8988T (cell line): ENCODE measurements at regions not wholly inside any gene's neighbourhood (a gene's known extent, or its start where the extent isn't known, plus 50 kb on each side); places are given as distances from the start of the nearest gene placed in this dataset.

Experiments
- DNase-seq: peaks from one replicate; pipeline ENCODE4 v3.0.0; 2011

- no peak for DNase-seq
These were observed 373.6 kb downstream of the CDH26 start for GRCh38 chr20:60331688-60332300.

DNA sequence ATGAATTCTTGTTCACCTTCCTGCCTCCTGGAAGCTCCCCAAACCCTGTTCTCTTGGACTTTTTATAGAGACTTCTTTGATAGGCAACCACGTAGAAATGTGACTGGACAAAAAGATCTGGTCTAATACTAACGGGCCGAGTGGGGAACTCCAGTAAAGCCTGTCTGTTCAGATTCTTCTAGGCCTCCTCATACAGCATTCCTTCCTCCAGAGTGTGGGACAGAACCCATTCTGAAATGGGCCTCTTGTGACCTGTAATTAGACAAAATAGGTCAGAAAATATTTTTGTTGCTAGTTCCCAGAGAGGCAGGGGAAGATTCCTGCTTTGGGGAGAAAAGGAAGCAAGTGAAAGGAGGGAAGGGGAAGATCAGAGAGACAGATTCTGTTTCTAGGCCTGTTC, 374.3 kb downstream of the CDH26 start:
- DNase-seq, result no peak

DNA sequence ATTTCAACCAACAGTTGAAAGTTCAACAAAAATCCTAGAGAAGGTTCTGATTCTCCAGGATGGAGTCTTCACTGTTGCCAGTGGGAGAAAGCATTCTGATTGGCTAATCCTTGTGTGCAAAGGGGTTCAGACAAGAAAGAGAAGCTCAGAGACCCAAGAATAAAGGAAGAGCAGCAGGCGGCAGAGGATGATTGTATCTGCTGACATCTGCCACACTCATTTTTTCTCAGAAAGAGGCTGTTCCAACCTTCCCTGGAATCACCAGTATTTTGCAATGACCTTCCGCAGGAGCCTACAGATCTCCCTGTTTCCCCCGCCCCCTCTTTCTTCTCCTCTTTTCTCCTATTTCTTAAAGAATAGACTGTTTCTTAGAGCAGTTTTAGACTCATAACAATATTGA, 376.7 kb downstream of the CDH26 start:
- DNase-seq, result no peak

GRCh38 chr20:60338556-60338955, 380.3 kb downstream of the CDH26 start:
- no peak for DNase-seq

- no peak for DNase-seq
These were observed 381.5 kb downstream of the CDH26 start for GRCh38 chr20:60339738-60340137.

GRCh38 chr20:60340232-60340631, 382.0 kb downstream of the CDH26 start:
- no peak for DNase-seq

GRCh38 chr20:60341062-60341461, 382.8 kb downstream of the CDH26 start:
- DNase-seq, result no peak

DNA sequence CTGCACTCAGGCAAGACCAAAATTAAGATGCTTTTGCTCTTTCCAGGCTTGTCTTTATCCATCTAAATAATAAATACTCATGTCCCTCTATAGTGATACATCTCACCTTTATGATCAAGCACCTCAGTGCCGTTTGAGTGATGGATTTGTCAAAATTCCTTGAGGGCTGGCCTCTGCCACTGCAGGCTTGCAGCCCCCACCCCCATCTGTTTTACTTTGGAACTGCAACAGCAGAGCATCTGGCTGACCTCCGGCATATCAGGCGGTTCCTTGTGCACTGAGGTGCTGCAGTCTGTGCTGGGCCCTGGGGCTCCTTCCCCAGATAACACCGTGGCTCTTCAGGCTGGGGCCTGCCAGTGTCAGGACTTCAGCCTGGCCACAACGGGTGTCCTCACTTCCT, 386.9 kb downstream of the CDH26 start:
- DNase-seq, result no peak

- no peak for DNase-seq
These were observed 391.2 kb downstream of the CDH26 start for GRCh38 chr20:60349418-60349817.

DNA sequence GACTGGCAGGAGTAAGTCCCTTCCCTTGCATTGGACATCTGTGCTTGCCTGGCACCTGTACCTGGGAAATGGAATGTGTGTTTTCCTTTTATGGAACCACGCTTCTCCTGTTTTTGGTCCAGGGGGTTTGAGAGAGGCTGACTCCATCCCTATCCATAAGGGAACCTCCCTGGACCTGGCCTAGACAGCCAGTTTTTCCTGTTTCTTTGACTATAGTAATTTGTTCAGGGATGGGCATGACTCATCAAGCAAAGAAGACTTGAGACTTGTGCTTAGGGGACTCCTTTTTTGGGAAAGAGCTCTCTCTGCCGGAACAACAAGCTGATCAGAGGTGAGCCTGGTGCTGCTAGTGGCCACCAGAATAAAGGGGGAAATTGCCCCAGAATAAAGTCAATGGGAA, 393.8 kb downstream of the CDH26 start:
- no peak for DNase-seq

DNA sequence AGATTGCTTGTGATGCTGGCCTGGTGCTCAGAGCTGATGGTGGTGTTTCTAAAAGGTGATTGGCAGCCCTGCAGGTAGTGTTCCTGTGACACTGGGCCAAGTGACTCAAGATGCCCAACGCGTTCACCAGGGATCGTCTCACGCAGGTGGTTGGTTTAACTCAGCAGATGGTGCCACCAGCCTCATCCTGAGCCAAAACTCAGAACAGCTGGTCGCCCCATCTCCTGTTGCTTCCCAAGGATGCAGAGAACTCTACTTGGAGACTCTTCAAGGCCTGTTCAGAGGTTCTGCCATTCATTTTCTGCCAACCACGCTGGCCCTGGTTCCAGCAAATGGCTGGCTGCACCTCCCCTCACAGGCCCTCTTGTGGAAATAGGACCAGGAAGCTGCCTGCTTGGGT, 394.4 kb downstream of the CDH26 start:
- DNase-seq, result no peak

DNA sequence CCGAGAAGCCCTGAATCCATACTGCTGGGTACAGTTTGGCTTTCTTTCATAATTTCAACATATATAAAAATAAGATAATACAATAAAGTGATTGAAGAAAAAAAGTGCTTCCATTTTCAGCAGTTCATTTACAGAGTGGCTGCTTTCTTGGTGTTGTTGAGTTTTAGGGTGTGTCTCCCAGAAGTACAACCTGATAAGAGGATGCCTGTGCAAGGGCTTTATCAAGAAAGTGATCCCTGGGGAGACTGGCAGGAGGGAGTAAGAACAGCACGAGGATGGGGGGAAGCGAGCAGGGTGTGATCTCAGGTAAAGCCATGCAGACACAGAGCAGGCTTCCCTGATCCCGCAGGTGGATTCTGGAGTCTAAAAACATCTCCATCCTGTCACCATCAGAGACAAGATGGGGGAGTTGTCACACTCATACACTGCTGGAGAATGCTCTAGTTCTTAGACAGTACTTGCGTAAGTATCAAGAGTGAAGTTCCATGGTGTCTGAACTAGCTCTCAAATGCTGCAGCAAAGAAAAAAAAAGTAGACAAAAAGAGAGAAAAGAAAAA, 395.9 kb downstream of the CDH26 start:
- DNase-seq, result no peak

- no peak for DNase-seq
These were observed 399.9 kb downstream of the CDH26 start for GRCh38 chr20:60358101-60358500.

- no peak for DNase-seq
These were observed 400.8 kb downstream of the CDH26 start for GRCh38 chr20:60359010-60359409.

DNA sequence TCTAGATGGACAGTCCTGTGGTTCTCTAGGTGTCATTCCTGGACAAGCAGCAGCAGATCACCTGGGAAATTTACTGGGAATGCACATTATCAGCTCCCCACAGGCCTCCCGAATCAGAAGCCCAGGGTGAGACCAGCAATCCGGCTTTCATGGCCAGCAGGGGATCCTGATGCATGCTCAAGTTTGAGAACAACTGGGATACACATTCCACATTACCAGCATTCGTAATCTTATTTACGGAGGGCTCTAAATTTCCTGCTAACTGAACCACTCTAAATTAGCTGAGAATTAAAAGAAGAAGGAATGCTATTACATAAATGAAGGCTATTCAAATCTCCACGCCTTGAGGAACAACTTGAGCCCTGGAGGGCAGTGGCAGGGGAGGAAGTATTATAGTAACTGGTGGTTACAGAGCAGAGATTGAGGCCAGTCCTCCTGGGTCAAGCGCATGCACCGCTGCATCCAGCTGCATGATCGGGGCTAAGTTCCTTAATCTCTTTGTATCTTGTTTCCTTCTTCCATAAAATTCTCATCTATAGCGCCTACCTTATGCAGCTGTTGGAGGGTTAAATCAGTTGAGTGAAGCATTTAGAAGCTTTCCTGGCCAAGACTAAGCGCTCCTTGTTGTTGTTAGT, 403.7 kb downstream of the CDH26 start:
- DNase-seq, result no peak

GRCh38 chr20:60362531-60362930, 404.3 kb downstream of the CDH26 start:
- DNase-seq, result no peak

- DNase-seq, result no peak
These were observed 405.5 kb downstream of the CDH26 start for GRCh38 chr20:60363698-60364097.

DNA sequence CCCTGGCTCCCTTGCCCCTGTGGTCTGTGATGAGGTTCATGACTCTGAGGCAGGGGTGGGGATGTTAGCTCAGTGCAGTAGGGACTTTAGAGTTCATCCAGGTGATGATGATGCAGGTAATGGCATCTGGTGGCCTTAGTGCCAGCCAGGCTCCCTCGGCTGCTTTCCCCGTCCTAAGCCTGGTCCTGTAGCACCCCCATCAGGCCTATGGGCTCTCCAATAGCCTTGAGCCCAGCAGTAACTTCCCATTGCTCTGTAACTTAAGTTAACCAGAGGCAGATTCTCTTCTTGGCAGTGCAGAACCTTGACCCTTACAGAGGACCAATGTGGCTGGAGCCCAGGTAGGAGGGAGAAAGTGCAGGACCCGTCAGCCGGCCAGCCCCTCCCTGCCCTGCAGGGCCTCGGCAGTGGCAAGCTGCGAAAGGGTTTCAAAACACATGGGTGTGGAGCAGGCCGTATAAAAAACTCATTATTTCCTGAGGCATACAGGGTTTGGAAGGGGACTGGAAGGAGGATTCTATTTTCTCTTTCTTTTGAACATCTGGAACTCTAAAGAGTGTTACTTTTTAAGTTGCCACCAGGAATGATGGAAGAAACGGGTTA, 406.9 kb downstream of the CDH26 start:
- DNase-seq, result no peak

GRCh38 chr20:60365882-60366281, 407.7 kb downstream of the CDH26 start:
- DNase-seq, result no peak

GRCh38 chr20:60371384-60371783, 413.2 kb downstream of the CDH26 start:
- DNase-seq, result no peak

DNA sequence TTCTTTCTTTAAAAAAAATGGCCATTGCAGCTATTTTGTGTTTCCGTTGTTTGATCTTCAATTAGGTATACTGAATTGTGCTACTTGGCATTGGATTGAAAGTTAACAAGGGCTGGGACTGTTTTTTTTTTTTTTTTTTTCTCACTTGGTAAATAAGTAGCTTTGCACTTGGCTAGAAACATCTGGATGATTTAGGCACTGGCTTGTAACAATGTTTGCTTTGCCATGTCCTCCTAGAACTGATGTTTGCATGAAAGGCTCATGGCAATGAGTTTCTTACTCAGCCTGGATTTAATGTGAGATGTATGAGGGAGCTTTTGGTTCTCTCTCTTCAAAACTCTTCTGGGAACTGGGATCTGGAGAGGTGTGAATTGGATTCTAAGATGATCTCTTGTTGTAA, 414.1 kb downstream of the CDH26 start:
- no peak for DNase-seq

GRCh38 chr20:60372822-60373221, 414.6 kb downstream of the CDH26 start:
- DNase-seq, result no peak

- DNase-seq, result no peak
These were observed 420.4 kb downstream of the CDH26 start for GRCh38 chr20:60378620-60379019.

GRCh38 chr20:60381643-60382400, 423.6 kb downstream of the CDH26 start:
- no peak for DNase-seq
